AG08395 (cell line): ENCODE measurements at regions not wholly inside any gene's neighbourhood (a gene's known extent, or its start where the extent isn't known, plus 50 kb on each side); places are given as distances from the start of the nearest gene placed in this dataset.
A peak's percentile ranks its signal among the peaks of the same experiment; 100 is the strongest.
"Not testable (repeated sequence)": the region's sequence is repeated elsewhere in the genome, so short reads cannot be mapped to it uniquely, and the experiment has no call there.

Experiments used
- DNase-seq: peaks from one replicate; pipeline ENCODE4 v3.0.0; 2012; ENCODE audit warnings: mixed read lengths, low spot score

DNA sequence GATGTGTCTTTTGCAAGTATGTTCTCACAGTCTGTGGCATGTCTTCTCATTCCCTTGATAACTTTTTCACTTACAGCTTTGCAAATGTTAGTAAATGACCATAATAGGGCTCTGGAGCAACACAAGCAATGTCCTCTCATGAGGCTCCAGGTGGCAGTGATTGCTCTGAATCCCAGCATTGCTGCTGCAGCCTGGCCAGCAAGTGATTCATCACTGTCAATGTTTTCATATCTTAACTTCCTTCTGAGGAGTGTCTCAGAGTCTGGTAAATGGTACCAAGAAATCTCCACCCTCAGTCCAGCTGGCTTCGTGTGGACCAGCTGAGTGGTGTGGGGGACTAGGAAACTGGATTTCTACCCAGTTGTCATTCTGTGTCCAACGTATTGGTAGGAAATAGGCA is 139.6 kb downstream of the MYLK4 start:
- no peak for DNase-seq

- no peak for DNase-seq
Measured at GRCh38 chr6:2608503-2608902, 142.2 kb downstream of the MYLK4 start.

GRCh38 chr6:2600363-2600762 is 150.4 kb downstream of the MYLK4 start:
- no peak for DNase-seq

DNA sequence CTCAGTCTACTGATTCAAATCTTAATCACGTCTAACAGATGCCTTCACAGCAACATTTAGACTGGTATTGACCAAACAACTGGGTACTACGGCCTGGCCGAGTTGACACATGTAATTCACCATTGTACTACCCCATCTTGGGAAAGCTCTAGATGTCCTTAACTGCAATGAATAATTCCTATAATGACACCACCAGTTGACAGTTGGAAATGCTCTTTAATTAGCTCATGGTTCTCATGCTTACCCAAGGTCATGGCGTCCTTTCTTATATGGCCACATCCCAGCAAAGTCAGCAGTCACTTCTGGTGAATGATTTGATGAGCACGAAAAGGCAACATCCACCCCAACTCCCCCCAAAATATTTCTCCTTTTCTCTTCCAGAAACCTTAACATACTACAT is 150.9 kb downstream of the MYLK4 start:
- DNase-seq = no peak

DNA sequence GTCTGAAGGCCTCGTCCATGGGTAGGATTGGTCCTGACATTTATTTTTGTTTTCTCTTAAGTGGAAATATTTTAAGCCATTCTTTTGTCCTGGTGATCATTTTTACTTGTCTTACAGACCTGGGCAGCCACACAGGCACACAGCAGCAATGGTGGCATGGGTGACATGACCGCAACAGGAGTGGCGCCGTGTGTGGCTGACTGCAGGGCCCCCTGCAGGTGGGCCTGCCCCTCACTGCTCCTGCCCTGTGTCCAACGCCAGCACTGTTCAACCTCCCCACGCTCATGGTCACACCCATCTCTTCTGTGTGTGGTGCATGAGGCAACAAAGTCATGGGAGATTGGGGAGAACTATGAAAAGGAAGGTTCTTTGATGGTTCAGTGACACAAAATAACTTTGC is 151.9 kb downstream of the MYLK4 start:
- DNase-seq = no peak

- DNase-seq = no peak
Measured at GRCh38 chr6:2597991-2598390, 152.7 kb downstream of the MYLK4 start.

- not testable (repeated sequence) for DNase-seq
Measured at GRCh38 chr6:2597457-2597856, 153.3 kb downstream of the MYLK4 start.

- no peak for DNase-seq
Measured at GRCh38 chr6:2596222-2596621, 154.5 kb downstream of the MYLK4 start.

- DNase-seq = no peak
Measured at GRCh38 chr6:2594868-2595267, 155.9 kb downstream of the MYLK4 start.

DNA sequence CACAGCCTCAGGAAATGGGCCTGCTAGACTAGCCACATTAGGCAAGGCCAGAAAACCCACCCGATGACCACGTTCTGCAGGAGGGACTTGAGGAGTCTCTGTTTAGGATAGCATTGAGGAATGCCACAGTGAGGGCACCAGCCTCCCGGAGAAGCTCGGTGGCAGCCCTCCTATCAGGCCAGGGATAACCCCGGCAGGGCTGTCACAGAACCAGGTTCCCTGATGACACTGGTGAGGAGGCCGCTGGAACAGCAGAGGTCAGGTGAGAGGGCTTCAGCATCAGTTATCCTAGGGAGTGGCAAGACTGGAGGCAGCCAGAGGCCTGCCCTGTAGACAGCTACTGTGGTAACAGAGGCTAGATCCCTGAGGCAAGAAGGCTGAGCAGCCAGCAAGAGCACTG is 157.6 kb downstream of the MYLK4 start:
- no peak for DNase-seq

- DNase-seq = no peak
Measured at GRCh38 chr6:2589171-2589661, 161.5 kb downstream of the MYLK4 start.

- DNase-seq = no peak
Measured at GRCh38 chr6:2583459-2583858, 167.3 kb downstream of the MYLK4 start.

DNA sequence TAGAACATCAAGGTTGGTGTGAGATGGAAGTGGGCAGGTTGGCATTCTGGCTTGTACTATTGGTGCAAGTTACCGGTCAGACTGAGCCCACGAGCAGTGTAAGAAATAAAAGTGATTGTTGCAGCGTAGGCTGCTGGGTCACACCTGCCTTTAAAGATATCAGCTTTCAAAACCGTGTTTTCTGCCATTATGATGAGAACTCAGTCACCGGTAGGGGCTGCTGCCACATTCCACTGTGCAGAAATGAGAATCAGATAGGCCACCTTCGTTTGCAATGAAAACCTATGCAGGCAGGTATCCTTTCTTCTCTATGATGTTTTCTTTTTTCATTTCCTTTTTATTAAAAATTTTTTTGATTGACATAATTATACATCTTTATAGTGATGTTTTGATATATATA is 168.5 kb downstream of the MYLK4 start:
- no peak for DNase-seq

GRCh38 chr6:2581611-2582010 is 169.1 kb downstream of the MYLK4 start:
- no peak for DNase-seq

DNA sequence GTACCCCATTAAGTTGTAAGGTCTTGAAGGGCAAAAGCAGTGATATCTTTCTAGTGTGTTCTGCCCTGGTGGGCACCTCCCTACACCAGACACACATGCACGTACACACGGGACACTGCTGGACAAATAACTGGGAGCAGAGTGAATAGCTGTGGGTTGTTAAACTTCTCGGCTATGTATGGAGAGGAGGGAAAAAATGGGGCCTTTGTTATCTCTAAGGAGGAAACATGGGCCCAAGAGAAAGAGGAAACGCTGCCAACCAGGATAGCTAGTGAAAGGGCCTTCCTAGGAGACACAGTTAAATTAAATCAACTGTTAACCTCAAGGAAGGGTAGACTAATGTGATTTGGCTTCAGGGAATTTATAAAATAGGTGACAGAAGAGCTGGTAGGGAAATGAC is 169.7 kb downstream of the MYLK4 start:
- no peak for DNase-seq

GRCh38 chr6:2579804-2580570 is 170.7 kb downstream of the MYLK4 start:
- DNase-seq = no peak

GRCh38 chr6:2579241-2579761 is 171.4 kb downstream of the MYLK4 start:
- peak; percentile 18 for DNase-seq

DNA sequence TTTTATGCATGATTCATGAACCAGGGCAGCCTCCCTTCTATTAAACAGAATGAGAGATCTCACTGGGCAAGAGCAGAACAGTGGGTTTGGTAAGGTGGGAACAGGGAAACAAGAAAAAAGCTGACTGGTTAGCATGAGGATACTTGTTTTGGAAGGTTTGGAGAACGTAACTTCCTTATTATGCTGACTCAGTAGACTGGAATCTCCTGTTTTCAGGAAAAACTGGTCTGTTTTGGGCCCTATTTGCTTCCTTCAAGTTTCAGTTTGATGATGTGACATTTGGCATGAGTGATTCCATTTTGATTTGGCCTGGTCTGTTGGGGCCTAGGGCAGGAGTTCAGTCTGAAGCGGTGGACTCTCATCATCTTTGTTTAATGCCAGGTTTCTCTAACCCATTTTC is 172.0 kb downstream of the MYLK4 start:
- no peak for DNase-seq

DNA sequence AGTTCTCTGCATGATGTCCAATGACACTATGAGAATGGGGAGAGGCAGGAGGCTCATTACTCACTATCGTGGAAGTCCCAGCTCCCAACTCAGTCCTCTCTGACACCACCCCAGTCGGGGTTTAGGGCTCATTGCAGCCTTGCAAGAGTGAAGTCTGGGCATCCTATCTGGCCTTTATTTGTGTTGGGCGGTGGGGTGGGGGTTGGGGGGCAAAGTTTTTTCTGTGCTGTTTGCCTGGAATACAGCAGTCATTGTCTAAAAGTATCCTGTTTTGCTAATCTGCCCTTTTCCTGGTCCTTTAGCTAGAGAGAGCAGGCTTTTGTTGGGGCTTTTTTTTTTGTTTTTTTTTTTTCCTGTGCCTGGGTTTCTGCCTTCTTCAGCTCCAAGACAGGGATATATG is 174.2 kb downstream of the MYLK4 start:
- no peak for DNase-seq

DNA sequence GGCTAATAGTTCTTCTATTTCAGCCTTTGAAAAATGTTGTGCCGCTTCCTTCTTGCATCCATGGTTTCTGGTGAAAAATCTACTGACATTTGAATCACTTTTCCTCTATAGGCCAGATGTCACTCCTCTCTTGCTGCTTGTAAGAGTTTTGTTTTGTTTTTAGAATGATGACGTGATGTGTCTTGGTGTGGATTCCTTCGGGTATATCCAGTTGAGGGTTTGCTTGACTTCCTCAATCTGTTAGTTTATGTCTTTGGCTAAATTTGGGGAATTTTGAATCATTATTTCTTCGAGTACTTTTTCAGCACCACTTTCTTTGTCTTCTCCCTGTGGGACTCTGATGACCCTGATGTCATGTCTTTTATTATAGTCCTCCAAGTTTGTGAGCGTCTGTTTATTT is 175.5 kb downstream of the MYLK4 start:
- DNase-seq = no peak

- DNase-seq = not testable (repeated sequence)
Measured at GRCh38 chr6:2569420-2569819, 181.3 kb downstream of the MYLK4 start.

- no peak for DNase-seq
Measured at GRCh38 chr6:2566048-2566447, 184.7 kb downstream of the MYLK4 start.

- DNase-seq = no peak
Measured at GRCh38 chr6:2565499-2565898, 185.2 kb downstream of the MYLK4 start.

DNA sequence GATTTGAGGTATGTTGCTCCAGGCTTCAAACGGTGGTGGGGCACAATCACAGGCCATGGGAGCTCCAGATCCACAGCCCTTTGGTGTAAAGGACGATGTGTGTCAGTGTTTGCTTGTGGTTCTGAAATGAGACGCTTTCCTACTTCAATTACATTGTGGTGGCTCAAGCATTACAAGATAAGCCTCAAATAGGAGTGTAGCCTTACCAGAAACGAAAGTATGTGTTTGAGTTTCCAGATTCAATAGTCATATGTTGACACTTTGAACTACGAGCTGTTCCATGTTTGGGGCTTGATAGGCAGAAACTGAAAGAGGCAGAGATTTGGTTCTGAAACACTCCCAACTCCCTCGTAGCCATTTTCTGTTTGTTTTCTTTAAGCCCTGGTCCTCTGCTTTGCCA is 187.1 kb downstream of the MYLK4 start:
- DNase-seq = no peak
